ENCODE measurements at regions not wholly inside any gene's neighbourhood (a gene's known extent, or its start where the extent isn't known, plus 50 kb on each side); places are given as distances from the start of the nearest gene placed in this dataset.

DNA sequence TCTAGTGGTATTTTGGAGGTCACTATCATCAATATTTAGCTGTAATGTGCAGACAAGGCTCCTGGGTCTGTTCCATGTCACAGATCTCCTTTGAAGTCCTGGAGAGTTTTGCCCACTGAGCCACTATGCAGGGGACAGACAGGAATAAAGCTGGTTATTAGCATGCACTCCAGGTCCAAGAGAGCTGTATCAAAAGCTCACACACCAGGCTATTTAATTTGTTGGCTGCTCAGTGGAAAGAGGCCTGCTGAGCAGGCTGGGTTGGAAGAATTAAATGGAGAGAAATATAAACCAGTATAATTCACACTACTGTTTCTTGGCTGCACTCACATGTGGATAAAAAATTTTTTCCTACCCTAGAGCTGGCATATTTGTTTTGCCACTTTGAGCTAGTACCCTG is 113.8 kb upstream of the TAF11L2 start:
- POLR2A ChIA-PET: no interaction called here
- CTCF ChIA-PET: interaction anchor here (1.0 kb wide), 1 partner anchor 168 kb away, joined by 4 read pairs; no protein-coding TSS in a partner anchor
- H4K20me1 ChIP-seq (replicated peaks; ENCODE audit: control insufficient read depth, extremely low read depth, insufficient read depth, low read length): no peaks in the 10 kb centered on the region
- no peaks in the 10 kb centered on the region for H3K9me3 ChIP-seq (replicated peaks; ENCODE audit: control insufficient read depth, insufficient read depth, low read length)
- no peak overlapping the region for H3K4me2 ChIP-seq (ENCODE audit: insufficient read depth, low read length)
- dilution Hi-C loops (cut with MboI; ENCODE audit: extremely low pct_ligation_motif_present, low sequenced_read_pairs) (no loop called here), intact Hi-C loops (cut with micrococcal nuclease) (no loop called here)
- H3K79me2 ChIP-seq (ENCODE audit: control insufficient read depth, insufficient read depth, low read length): no peaks in the 10 kb centered on the region
- H3K27ac ChIP-seq (ENCODE audit: insufficient read depth, low read depth, low read length): no peak overlapping the region
- no peaks in the 10 kb centered on the region for H3K36me3 ChIP-seq (ENCODE audit: control insufficient read depth in 2 of 2, extremely low read depth in 1 of 2, insufficient read depth in 2 of 2, low read length in 2 of 2)
- no peak overlapping the region for H3K9ac ChIP-seq (replicated peaks; ENCODE audit: extremely low read depth, insufficient read depth, low read length)
- no peaks in the 10 kb centered on the region for H3K9me1 ChIP-seq (replicated peaks; ENCODE audit: control insufficient read depth, extremely low read depth, insufficient read depth, low read length)
- TF ChIP-seq POLR2AphosphoS5 (IDR thresholded peaks at IDR 0.05; ENCODE audit: insufficient read depth, low read depth, low read length) (no peak), FOS (IDR thresholded peaks at IDR 0.05; ENCODE audit: borderline replicate concordance, insufficient read depth, low read length) (no peak)
- TF ChIP-seq, protein P1, sequence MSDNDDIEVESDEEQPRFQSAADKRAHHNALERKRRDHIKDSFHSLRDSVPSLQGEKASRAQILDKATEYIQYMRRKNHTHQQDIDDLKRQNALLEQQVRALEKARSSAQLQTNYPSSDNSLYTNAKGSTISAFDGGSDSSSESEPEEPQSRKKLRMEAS (IDR thresholded peaks at IDR 0.05; ENCODE audit: insufficient read depth, insufficient read length): no peak
- TF ChIP-seq, protein P2, sequence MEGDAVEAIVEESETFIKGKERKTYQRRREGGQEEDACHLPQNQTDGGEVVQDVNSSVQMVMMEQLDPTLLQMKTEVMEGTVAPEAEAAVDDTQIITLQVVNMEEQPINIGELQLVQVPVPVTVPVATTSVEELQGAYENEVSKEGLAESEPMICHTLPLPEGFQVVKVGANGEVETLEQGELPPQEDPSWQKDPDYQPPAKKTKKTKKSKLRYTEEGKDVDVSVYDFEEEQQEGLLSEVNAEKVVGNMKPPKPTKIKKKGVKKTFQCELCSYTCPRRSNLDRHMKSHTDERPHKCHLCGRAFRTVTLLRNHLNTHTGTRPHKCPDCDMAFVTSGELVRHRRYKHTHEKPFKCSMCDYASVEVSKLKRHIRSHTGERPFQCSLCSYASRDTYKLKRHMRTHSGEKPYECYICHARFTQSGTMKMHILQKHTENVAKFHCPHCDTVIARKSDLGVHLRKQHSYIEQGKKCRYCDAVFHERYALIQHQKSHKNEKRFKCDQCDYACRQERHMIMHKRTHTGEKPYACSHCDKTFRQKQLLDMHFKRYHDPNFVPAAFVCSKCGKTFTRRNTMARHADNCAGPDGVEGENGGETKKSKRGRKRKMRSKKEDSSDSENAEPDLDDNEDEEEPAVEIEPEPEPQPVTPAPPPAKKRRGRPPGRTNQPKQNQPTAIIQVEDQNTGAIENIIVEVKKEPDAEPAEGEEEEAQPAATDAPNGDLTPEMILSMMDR (IDR thresholded peaks at IDR 0.05; ENCODE audit: extremely low read depth in 1 of 2, insufficient read depth in 1 of 2, low read depth in 1 of 2, low read length in 2 of 2): no peak
- no peak overlapping the region for H3K4me3 ChIP-seq (replicated peaks in 1 of 3; ENCODE audit: insufficient read depth in 1 of 3, low read depth in 1 of 3, low read length in 3 of 3)
- peaks cover 0 to 2% of the 10 kb centered on the region in 2 experiments for H3K27me3 ChIP-seq (ENCODE audit: control insufficient read depth in 2 of 2, insufficient read depth in 2 of 2, low read length in 2 of 2)
- no TSS peak for BruUV-seq (replicated peaks)
- FAIRE-seq: no peak
- H2AFZ ChIP-seq (ENCODE audit: low read depth, low read length): no peak overlapping the region
- no peaks in the 10 kb centered on the region for H3K4me1 ChIP-seq (ENCODE audit: control insufficient read depth, extremely low read depth, insufficient read depth, low read length)
- no peak for DNase-seq (ENCODE audit: low read depth, low spot score)

- intact Hi-C loops (cut with micrococcal nuclease): no loop called here
- H3K9me1 ChIP-seq (replicated peaks; ENCODE audit: control insufficient read depth, extremely low read depth, insufficient read depth, low read length): no peaks in the 10 kb centered on the region
- DNase-seq (ENCODE audit: low read depth, low spot score) (no peak), FAIRE-seq (no peak)
- ChIA-PET POLR2A (no interaction called here), CTCF (interaction anchor here (0.8 to 2.1 kb wide), 3 partner anchors 8 to 172 kb away, joined by 3 to 6 read pairs (median 4); no protein-coding TSS in a partner anchor)
- peaks cover 0 to 2% of the 10 kb centered on the region in 2 experiments for H3K27me3 ChIP-seq (ENCODE audit: control insufficient read depth in 2 of 2, insufficient read depth in 2 of 2, low read length in 2 of 2)
- H3K4me1 ChIP-seq (ENCODE audit: control insufficient read depth, extremely low read depth, insufficient read depth, low read length): no peaks in the 10 kb centered on the region
- H3K27ac ChIP-seq (ENCODE audit: insufficient read depth, low read depth, low read length): no peak overlapping the region
- H3K36me3 ChIP-seq (ENCODE audit: control insufficient read depth in 2 of 2, extremely low read depth in 1 of 2, insufficient read depth in 2 of 2, low read length in 2 of 2): no peaks in the 10 kb centered on the region
- dilution Hi-C loops (cut with MboI; ENCODE audit: extremely low pct_ligation_motif_present, low sequenced_read_pairs): no loop called here
- no peak overlapping the region for H3K9ac ChIP-seq (replicated peaks; ENCODE audit: extremely low read depth, insufficient read depth, low read length)
- H3K79me2 ChIP-seq (ENCODE audit: control insufficient read depth, insufficient read depth, low read length): no peaks in the 10 kb centered on the region
- H3K4me3 ChIP-seq (replicated peaks in 1 of 3; ENCODE audit: insufficient read depth in 1 of 3, low read depth in 1 of 3, low read length in 3 of 3): no peak overlapping the region
- H4K20me1 ChIP-seq (replicated peaks; ENCODE audit: control insufficient read depth, extremely low read depth, insufficient read depth, low read length): no peaks in the 10 kb centered on the region
- no peak overlapping the region for H2AFZ ChIP-seq (ENCODE audit: low read depth, low read length)
- no peak for TF ChIP-seq FOS (IDR thresholded peaks at IDR 0.05; ENCODE audit: borderline replicate concordance, insufficient read depth, low read length)
- TF ChIP-seq EZH2 (IDR thresholded peaks at IDR 0.05; ENCODE audit: borderline replicate concordance, low read depth, low read length, severe bottlenecking): no peak
- no peak for TF ChIP-seq GATA2 (IDR thresholded peaks at IDR 0.05; ENCODE audit: insufficient read depth, insufficient read length, low read depth, low read length)
- no peak for TF ChIP-seq POLR2A (IDR thresholded peaks at IDR 0.05; ENCODE audit: low read depth, low read length)
- no peak for TF ChIP-seq POLR2AphosphoS5 (IDR thresholded peaks at IDR 0.05; ENCODE audit: insufficient read depth, low read depth, low read length)
- TF ChIP-seq MYC (IDR thresholded peaks at IDR 0.05; ENCODE audit: low read depth, low read length): no peak
- TF ChIP-seq JUN (IDR thresholded peaks at IDR 0.05; ENCODE audit: borderline replicate concordance, insufficient read depth, insufficient read length, low read depth): no peak
- TF ChIP-seq, protein P1 (IDR thresholded peaks at IDR 0.05; ENCODE audit: insufficient read depth, insufficient read length): no peak
- TF ChIP-seq, protein P2 (IDR thresholded peaks at IDR 0.05; ENCODE audit: extremely low read depth in 1 of 2, insufficient read depth in 1 of 2, low read depth in 1 of 2, low read length in 2 of 2): no peak
- H3K9me3 ChIP-seq (replicated peaks; ENCODE audit: control insufficient read depth, insufficient read depth, low read length): no peaks in the 10 kb centered on the region
- no TSS peak for BruUV-seq (replicated peaks)
- no peak overlapping the region for H3K4me2 ChIP-seq (ENCODE audit: insufficient read depth, low read length)
Measured at GRCh38 chr5:17388717-17389116, 109.3 kb upstream of the TAF11L2 start.
